ENCODE measurements at regions not wholly inside any gene's neighbourhood (a gene's known extent, or its start where the extent isn't known, plus 50 kb on each side); places are given as distances from the start of the nearest gene placed in this dataset.

DNA sequence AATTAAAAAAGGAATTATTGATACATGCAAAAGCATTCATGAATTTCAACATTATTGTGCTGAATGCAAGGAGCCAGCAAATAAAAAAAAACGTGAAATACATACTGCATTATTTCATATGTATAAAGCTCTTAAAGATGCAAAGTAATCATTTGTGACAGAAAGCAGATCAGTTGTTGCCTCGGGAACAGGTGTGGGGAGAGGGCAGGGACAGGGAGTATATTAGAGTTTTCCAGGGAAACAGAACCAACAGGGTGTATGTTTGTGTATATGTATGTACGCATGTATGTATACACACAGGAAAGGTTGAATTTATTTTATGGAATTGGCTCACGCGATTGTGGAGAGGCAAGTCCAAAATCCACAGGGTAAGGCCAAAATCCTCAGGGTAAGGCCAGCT, 502.9 kb upstream of the ARGLU1 start:
- Mint-ChIP-seq H3K4me3 (ENCODE audit: low read depth) (no peak overlapping the region), H3K4me1 (ENCODE audit: low read depth) (peaks cover 3% of the 10 kb centered on the region), H3K27ac (no peak overlapping the region), H3K36me3 (ENCODE audit: insufficient read depth) (no peaks in the 10 kb centered on the region), H3K27me3 (no peaks in the 10 kb centered on the region), H3K9me3 (ENCODE audit: low read depth) (peaks cover 11% of the 10 kb centered on the region)
- TF ChIP-seq, protein P1, sequence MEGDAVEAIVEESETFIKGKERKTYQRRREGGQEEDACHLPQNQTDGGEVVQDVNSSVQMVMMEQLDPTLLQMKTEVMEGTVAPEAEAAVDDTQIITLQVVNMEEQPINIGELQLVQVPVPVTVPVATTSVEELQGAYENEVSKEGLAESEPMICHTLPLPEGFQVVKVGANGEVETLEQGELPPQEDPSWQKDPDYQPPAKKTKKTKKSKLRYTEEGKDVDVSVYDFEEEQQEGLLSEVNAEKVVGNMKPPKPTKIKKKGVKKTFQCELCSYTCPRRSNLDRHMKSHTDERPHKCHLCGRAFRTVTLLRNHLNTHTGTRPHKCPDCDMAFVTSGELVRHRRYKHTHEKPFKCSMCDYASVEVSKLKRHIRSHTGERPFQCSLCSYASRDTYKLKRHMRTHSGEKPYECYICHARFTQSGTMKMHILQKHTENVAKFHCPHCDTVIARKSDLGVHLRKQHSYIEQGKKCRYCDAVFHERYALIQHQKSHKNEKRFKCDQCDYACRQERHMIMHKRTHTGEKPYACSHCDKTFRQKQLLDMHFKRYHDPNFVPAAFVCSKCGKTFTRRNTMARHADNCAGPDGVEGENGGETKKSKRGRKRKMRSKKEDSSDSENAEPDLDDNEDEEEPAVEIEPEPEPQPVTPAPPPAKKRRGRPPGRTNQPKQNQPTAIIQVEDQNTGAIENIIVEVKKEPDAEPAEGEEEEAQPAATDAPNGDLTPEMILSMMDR (IDR thresholded peaks at IDR 0.05; ENCODE audit: unreplicated experiment), result no peak
- no peak for DNase-seq (ENCODE audit: low spot score, unreplicated experiment)

DNA sequence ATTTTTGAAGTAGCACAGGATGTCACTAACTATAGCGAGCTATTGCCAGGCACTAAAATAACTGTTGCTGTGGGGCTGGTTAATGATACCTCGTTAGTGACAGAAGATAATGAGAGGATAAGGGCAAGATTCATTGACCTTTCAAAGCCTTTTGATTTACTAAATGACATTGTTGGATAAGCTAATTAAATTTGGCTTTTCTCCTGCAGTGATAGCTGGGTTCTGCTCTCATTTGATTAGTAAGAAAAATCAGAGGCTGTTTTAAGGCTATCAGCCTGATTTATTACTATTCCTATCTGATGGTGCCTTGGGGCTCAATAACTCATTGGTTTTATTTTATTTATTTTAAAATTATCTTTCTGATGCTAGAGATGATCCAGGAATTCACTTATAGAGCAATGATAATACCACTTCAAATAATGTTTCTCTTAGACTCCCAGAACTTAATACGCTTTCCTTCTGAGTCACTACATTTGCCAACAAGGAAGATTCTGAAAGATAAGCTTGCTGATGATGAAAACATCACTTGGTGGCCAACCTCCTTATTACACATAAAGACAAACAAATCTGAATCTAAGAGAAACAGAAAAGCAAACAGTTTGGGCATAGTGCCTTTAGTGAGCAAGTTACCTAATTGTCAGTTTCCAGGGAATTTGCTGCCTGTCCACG, 501.3 kb upstream of the ARGLU1 start:
- Mint-ChIP-seq H3K36me3 (ENCODE audit: insufficient read depth) (no peaks in the 10 kb centered on the region), H3K4me1 (ENCODE audit: low read depth) (peaks cover 3% of the 10 kb centered on the region), H3K27ac (no peak overlapping the region), H3K27me3 (no peaks in the 10 kb centered on the region), H3K4me3 (ENCODE audit: low read depth) (no peak overlapping the region), H3K9me3 (ENCODE audit: low read depth) (no peaks in the 10 kb centered on the region)
- DNase-seq (ENCODE audit: low spot score, unreplicated experiment), result no peak
- TF ChIP-seq, protein P1 (IDR thresholded peaks at IDR 0.05; ENCODE audit: unreplicated experiment), result no peak

DNA sequence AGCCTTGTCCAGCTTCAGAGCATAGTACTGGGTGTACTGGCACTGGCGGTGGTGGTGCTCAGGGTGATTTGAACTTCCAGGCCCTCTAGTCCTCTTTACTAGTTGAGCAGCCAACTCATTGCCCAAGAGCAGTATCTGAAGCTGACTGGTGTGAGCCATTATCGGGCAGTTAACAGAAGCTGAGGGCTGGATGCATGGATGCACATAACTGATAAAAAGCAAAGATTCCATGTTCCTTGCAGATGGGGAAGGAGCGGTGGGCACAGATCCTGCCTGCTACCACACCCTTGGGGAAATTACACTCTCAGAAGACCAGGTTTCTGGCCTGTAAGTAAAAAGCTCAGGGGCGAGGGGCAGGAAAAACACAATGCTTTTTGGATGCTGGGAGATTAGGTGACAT, 499.4 kb upstream of the ARGLU1 start:
- no peak overlapping the region for H3K27ac Mint-ChIP-seq
- H3K4me3 Mint-ChIP-seq (ENCODE audit: low read depth), result no peak overlapping the region
- no peak for DNase-seq (ENCODE audit: low spot score, unreplicated experiment)
- H3K9me3 Mint-ChIP-seq (ENCODE audit: low read depth), result no peaks in the 10 kb centered on the region
- TF ChIP-seq, protein P1 (IDR thresholded peaks at IDR 0.05; ENCODE audit: unreplicated experiment), result no peak
- H3K27me3 Mint-ChIP-seq, result no peaks in the 10 kb centered on the region
- H3K36me3 Mint-ChIP-seq (ENCODE audit: insufficient read depth), result no peaks in the 10 kb centered on the region
- peaks cover 3% of the 10 kb centered on the region for H3K4me1 Mint-ChIP-seq (ENCODE audit: low read depth)

DNA sequence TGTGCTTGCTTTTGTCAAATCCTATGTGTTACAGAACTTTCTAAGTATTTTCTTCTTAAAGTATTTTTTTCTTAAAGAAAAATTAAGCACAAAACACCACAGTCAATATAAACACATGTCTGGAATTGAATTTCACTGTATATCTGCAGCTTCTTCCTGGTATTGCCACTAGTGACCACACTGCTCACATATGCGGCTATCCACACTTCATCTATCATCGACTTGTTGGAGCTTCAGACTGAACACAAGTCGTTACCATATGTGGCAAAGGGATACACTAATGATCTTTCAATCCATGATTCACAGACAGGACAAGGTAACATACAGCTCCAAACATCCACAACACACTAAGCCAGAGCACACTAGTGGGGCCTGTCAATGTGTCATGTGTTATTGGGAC, 498.4 kb upstream of the ARGLU1 start:
- no peak for DNase-seq (ENCODE audit: low spot score, unreplicated experiment)
- Mint-ChIP-seq H3K4me3 (ENCODE audit: low read depth) (no peak overlapping the region), H3K36me3 (ENCODE audit: insufficient read depth) (no peaks in the 10 kb centered on the region), H3K27me3 (no peaks in the 10 kb centered on the region), H3K4me1 (ENCODE audit: low read depth) (peaks cover 3% of the 10 kb centered on the region), H3K9me3 (ENCODE audit: low read depth) (no peaks in the 10 kb centered on the region), H3K27ac (no peak overlapping the region)
- TF ChIP-seq, protein P1 (IDR thresholded peaks at IDR 0.05; ENCODE audit: unreplicated experiment), result no peak

DNA sequence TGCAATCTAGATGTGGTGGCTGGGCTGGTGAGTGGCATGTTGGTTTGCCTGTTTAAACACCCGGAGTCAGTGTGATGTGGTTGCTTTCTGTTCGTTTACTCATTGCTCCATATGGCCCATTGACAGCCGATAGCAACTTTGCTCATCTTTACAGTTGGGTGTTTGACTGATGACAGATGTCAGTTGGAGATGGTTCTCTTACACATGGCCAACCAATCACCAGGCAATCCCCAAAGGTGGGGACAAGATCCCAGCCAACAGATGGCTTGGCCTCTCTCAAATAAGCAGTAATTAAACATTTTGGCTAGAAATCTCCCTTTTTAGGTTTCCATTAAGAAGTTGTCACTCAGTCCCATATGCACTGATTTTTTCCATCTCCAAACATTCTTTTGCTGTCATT, 497.1 kb upstream of the ARGLU1 start:
- Mint-ChIP-seq H3K9me3 (ENCODE audit: low read depth) (peaks cover 5% of the 10 kb centered on the region), H3K36me3 (ENCODE audit: insufficient read depth) (no peaks in the 10 kb centered on the region), H3K27me3 (peaks cover 3% of the 10 kb centered on the region), H3K27ac (no peak overlapping the region), H3K4me3 (ENCODE audit: low read depth) (no peak overlapping the region), H3K4me1 (ENCODE audit: low read depth) (peaks cover 3% of the 10 kb centered on the region)
- DNase-seq (ENCODE audit: low spot score, unreplicated experiment), result no peak
- TF ChIP-seq, protein P1 (IDR thresholded peaks at IDR 0.05; ENCODE audit: unreplicated experiment), result no peak

Data from progenitor cell of endocrine pancreas (in vitro differentiated cells).